Cerebellar cortex (tissue), 1 donor: ENCODE measurements at regions not wholly inside any gene's neighbourhood (a gene's known extent, or its start where the extent isn't known, plus 50 kb on each side); places are given as distances from the start of the nearest gene placed in this dataset.
A peak's percentile ranks its signal among the peaks of the same experiment; 100 is the strongest.

ENCODE experiments used
- DNase-seq: peaks from one replicate; pipeline ENCODE4 v3.0.0-alpha.2; 2015; ENCODE audit warnings: low spot score

DNA sequence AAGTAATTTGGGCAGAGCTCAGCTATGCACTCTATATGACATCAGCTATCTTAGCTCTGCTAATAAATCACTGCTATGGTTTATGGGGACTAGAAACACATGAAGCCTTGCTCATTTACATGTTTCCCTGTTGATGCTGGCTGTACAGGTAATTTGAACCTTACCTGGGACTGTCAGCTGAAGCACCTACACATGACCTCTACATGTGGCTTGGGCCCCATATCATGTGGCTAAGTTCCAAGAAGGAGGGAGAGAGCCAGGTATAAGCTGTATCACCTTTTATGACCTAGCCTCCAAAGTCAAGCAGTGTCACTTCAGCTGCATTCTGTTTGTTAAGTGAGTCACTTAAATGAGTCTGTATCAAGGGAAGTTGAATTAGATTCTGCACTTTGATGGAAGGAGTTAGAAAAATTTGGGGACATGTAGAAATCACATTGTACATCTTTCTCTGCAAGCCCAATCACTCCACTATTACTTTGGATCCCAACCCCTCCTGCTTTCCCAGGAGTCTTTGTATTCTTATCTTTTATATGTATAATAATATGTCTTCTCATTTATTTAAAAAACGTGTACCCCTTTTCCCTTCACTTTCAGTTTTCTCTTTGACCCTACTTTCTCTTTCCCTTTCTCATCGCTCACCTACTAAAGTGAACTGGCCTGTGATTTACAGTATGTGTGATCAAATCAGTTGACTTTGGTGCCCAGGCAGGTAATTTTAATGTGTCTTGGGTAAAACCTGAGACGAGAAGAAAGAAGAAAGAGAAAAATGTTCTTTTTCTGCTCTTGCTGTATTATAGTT is 53.4 kb upstream of the PRKACB start:
- DNase-seq: no peak

GRCh38 chr1:84089867-84090266 is 54.2 kb upstream of the PRKACB start:
- no peak for DNase-seq

DNA sequence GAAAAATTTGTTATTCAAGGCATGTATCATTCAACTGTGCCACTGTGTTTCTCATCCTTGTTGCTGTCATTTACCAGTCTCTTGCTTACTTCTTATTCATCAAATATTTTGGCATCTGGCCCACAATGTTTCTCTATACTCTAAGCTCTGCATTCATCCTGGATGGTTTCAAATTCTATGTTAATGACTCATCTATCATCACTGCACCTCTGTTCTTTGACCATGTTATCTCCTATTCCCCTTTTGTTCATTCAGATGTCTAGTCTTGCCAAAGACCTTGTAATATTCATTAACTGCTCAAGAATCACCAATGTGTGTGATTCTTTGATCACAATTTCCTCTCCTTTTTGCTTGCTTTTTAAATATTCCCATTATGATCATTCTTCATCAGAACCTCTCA is 54.6 kb upstream of the PRKACB start:
- no peak for DNase-seq

GRCh38 chr1:84086616-84087015 is 57.5 kb upstream of the PRKACB start:
- DNase-seq: no peak

DNA sequence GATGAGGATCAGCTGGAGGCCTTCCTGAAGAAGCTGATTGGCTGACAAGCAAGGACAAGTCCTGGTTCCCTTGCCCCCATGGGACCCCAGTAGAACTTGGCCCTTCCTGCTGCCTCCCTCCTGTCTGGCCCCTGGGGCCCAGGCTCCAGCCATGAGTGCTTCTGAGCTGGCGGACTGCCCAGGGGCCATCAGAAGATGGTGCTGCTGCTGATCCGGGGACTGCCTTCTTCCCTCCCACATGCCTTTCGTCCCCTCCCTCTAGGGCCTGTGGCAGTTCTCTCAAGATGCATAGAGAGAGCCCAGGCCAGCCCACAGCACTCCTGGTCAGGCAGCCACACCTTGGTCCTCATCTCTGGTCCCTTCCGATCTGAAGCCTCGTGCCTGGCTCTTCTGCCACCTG is 57.9 kb upstream of the PRKACB start:
- DNase-seq: no peak

- peak; percentile 67 for DNase-seq
Observed at GRCh38 chr1:84083307-84083706, 60.8 kb upstream of the PRKACB start.

DNA sequence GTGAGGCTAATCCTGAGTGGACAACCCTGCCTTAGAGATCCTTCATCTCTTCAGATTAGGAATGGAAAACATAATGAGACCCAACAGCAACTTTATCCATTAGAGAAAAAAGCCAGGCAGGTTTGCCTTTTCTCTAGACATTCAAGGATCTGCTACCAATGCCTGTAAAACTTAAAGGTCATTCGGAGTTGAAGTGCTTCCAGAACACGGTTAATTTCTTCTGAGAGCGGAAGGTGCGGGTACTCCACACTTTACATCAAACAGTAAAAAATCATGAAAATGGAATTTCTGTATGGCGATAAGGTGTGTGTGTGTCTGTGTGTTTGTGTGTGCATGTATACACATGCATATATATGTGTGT is 65.2 kb upstream of the PRKACB start:
- no peak for DNase-seq

GRCh38 chr1:84078108-84078841 is 65.8 kb upstream of the PRKACB start:
- peak; percentile 53 for DNase-seq

DNA sequence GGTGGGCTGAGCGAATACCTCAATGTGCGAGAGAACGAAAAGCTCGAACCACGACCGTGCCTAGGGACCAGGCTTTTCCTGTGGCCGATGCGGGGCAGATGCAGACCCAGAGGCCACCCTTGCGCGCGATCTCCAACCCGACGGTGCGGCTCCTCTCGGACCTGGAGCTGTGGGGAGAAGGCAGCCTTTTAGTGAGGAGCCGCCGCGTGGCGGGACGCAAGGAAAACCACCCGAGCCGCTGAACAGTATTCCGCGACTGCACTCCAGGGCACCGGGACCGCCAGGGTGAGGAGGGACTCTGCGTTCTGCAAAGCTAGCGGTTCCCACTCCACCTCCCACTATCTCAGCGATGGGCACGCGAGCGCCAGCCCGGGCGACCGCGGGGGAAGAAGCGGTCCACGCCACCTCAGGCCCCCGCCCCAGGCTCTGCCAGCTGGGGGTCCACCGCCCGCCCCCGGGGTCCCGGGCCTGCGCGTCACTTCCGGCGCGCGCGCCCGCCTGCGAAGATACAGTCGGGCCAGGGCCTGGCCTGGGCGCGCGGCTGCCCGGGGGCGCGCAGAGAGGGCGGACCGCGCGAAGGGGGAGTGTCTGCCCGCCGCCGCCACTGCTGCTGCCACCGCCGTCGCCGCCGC is 66.5 kb upstream of the PRKACB start:
- peak; percentile 71 for DNase-seq

- DNase-seq: no peak
Observed at GRCh38 chr1:84073266-84073665, 70.8 kb upstream of the PRKACB start.

DNA sequence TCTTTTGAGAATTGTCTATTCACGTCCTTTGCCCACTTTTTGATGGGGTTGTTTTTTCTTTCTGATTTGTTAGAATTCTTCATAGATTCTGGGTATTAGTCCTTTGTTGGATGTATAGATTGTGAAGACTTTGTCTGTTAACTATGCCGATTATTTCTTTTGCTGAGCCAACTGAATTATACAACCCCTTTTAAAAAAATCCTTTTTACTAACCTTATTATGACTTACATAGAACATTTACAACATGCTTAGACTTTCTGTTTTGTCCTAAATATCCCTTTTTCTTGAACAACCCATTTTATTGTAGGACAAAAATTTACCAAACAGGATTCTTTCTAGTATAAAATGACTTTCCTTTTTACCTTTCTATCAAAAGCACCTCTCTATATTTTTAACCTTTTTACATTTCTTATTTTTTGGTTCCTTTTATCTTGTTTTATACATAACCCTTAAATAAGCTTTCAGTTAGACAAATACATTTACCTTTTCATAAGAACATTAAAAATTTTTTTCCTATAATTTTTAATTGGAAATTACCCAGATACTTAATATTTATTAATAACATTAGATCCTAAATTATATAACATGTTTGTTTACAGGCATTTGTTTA is 70.4 kb upstream of the TTLL7 start:
- no peak for DNase-seq

- DNase-seq: no peak
Observed at GRCh38 chr1:84062496-84062895, 63.6 kb upstream of the TTLL7 start.

DNA sequence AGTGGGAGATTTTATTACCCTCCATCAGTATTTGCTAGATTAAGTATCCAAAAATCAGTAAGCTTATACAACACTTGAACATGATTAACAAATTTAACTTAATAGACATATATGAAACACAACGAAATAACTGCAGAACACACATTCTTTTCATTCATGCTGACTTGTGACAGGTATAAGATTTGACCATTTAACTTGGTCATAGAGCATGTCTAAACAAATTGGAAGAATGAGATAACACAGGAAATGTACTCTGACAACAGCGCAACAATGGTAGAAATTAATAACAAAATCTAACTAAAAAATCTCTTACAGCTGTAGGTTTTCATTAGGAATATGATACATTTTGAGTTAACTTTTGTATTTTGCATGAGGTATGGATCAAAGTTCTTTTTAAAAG is 62.4 kb upstream of the TTLL7 start:
- DNase-seq: no peak

- DNase-seq: no peak
Observed at GRCh38 chr1:84060781-84061180, 61.8 kb upstream of the TTLL7 start.

GRCh38 chr1:84048820-84049219 is 49.9 kb upstream of the TTLL7 start:
- DNase-seq: no peak
